HEK293 (cell line): ENCODE measurements at regions not wholly inside any gene's neighbourhood (a gene's known extent, or its start where the extent isn't known, plus 50 kb on each side); places are given as distances from the start of the nearest gene placed in this dataset.

Experiments used
- CTCF ChIA-PET: fragments of 350-600 bp; formaldehyde crosslinking; extraction: SDS; loops from one replicate; lab custom pipeline; 2021; ENCODE audit warnings: antibody characterized with exemption; lab: Yijun Ruan, JAX
- POLR2A ChIA-PET: fragments of 300-600 bp; formaldehyde crosslinking; extraction: SDS; loops from one replicate; lab custom pipeline; 2020; ENCODE audit warnings: antibody characterized with exemption, inconsistent platforms; lab: Yijun Ruan, JAX
- H3K27ac ChIP-seq: fragments of 200-500 bp; sonication (Bioruptor generic); 2 replicates; pipeline ENCODE4 v1.5.1; 2014; ENCODE audit warnings: low read depth, low read length, control low read depth, inconsistent platforms; ENCODE audit errors: extremely low read depth
- H3K36me3 ChIP-seq, 2 experiments: fragments of 200-500 bp in 1 of 2; sonication (Bioruptor generic) in 1 of 2; 1 replicate in 1 of 2; 2 replicates in 1 of 2; pipeline ENCODE4 v1.5.1; 2014 to 2017; ENCODE audit warnings: inconsistent platforms in 2 of 2, low read length in 2 of 2; ENCODE audit not compliant: control insufficient read depth in 2 of 2, insufficient read depth in 1 of 2
- H3K4me1 ChIP-seq: fragments of 200-500 bp; sonication (Bioruptor generic); 2 replicates; pipeline ENCODE4 v1.5.1; 2014; ENCODE audit warnings: mild to moderate bottlenecking, low read length, inconsistent platforms; ENCODE audit not compliant: control insufficient read depth, insufficient read depth
- H3K4me3 ChIP-seq: 2 replicates; pipeline ENCODE4 v1.5.1; 2011; ENCODE audit warnings: low read depth, mild to moderate bottlenecking, control low read depth, low read length, moderate library complexity
- H3K9me3 ChIP-seq: fragments of 200-500 bp; sonication (Bioruptor generic); 2 replicates; pipeline ENCODE4 v1.5.1; 2014; ENCODE audit warnings: low read depth, low read length, inconsistent platforms; ENCODE audit not compliant: control insufficient read depth, insufficient read depth
- BCL11B ChIP-seq: fragments of 450-650 bp; formaldehyde crosslinking; IDR thresholded peaks from 2 replicates; pipeline ENCODE4 v1.5.1; 2016; ENCODE audit warnings: low read depth, missing biosample characterization, missing genetic modification characterization
- FEZF1 ChIP-seq: fragments of 450-650 bp; formaldehyde crosslinking; IDR thresholded peaks from 2 replicates; pipeline ENCODE4 v1.5.1; 2016; ENCODE audit warnings: missing biosample characterization, missing genetic modification characterization
- GLIS1 ChIP-seq: fragments of 450-650 bp; formaldehyde crosslinking; IDR thresholded peaks from 2 replicates; pipeline ENCODE4 v1.5.1; 2016; ENCODE audit warnings: missing biosample characterization, missing genetic modification characterization
- MEIS1 ChIP-seq: sonication (generic); formaldehyde crosslinking; IDR thresholded peaks from 2 replicates; pipeline ENCODE4 v1.8.1; 2022; ENCODE audit warnings: missing genetic modification reagents, mild to moderate bottlenecking, borderline replicate concordance
- MYNN ChIP-seq: fragments of 450-650 bp; formaldehyde crosslinking; IDR thresholded peaks from 2 replicates; pipeline ENCODE4 v1.5.1; 2016; ENCODE audit warnings: missing biosample characterization, missing genetic modification characterization, borderline replicate concordance
- TCF7L2 ChIP-seq: IDR thresholded peaks from 2 replicates; pipeline ENCODE4 v1.6.1; 2011; ENCODE audit warnings: low read depth, mild to moderate bottlenecking, inconsistent platforms, low read length, moderate library complexity, borderline replicate concordance
- ZBTB17 ChIP-seq: fragments of 450-650 bp; formaldehyde crosslinking; IDR thresholded peaks from 2 replicates; pipeline ENCODE4 v1.5.1; 2016; ENCODE audit warnings: missing biosample characterization, missing genetic modification characterization
- ZBTB20 ChIP-seq: fragments of 450-650 bp; formaldehyde crosslinking; IDR thresholded peaks from 2 replicates; pipeline ENCODE4 v1.5.1; 2016; ENCODE audit warnings: missing biosample characterization, missing genetic modification characterization
- ZFP37 ChIP-seq: fragments of 450-650 bp; formaldehyde crosslinking; IDR thresholded peaks from 2 replicates; pipeline ENCODE4 v1.5.1; 2016; ENCODE audit warnings: missing biosample characterization, missing genetic modification characterization
- ZFP41 ChIP-seq: fragments of 450-650 bp; formaldehyde crosslinking; IDR thresholded peaks from 2 replicates; pipeline ENCODE4 v1.5.1; 2016; ENCODE audit warnings: missing biosample characterization, missing genetic modification characterization, borderline replicate concordance
- ZFP69B ChIP-seq: fragments of 450-650 bp; formaldehyde crosslinking; IDR thresholded peaks from 2 replicates; pipeline ENCODE4 v1.5.1; 2016; ENCODE audit warnings: missing biosample characterization, missing genetic modification characterization
- ZNF140 ChIP-seq: fragments of 450-650 bp; formaldehyde crosslinking; IDR thresholded peaks from 2 replicates; pipeline ENCODE4 v1.5.1; 2016; ENCODE audit warnings: missing biosample characterization, missing genetic modification characterization
- ZNF214 ChIP-seq: fragments of 450-650 bp; formaldehyde crosslinking; IDR thresholded peaks from 2 replicates; pipeline ENCODE4 v1.5.1; 2017; ENCODE audit warnings: missing biosample characterization, mild to moderate bottlenecking, missing genetic modification characterization, borderline replicate concordance
- ZNF221 ChIP-seq: fragments of 450-650 bp; formaldehyde crosslinking; IDR thresholded peaks from 2 replicates; pipeline ENCODE4 v1.5.1; 2017; ENCODE audit warnings: missing biosample characterization, missing genetic modification characterization, borderline replicate concordance
- ZNF302 ChIP-seq: fragments of 450-650 bp; formaldehyde crosslinking; IDR thresholded peaks from 2 replicates; pipeline ENCODE4 v1.5.1; 2016; ENCODE audit warnings: missing biosample characterization, missing genetic modification characterization, low read depth
- ZNF423 ChIP-seq: fragments of 450-650 bp; formaldehyde crosslinking; IDR thresholded peaks from 2 replicates; pipeline ENCODE4 v1.5.1; 2016; ENCODE audit warnings: missing biosample characterization, missing genetic modification characterization
- ZNF600 ChIP-seq: fragments of 450-650 bp; formaldehyde crosslinking; IDR thresholded peaks from 2 replicates; pipeline ENCODE4 v1.5.1; 2016; ENCODE audit warnings: missing biosample characterization, missing genetic modification characterization
- ZNF654 ChIP-seq: fragments of 450-650 bp; formaldehyde crosslinking; IDR thresholded peaks from 2 replicates; pipeline ENCODE4 v1.5.1; 2016; ENCODE audit warnings: low read depth, missing biosample characterization, missing genetic modification characterization
- TF ChIP-seq, protein P1 (sequence below): fragments of 450-650 bp; formaldehyde crosslinking; IDR thresholded peaks from 2 replicates; pipeline ENCODE4 v1.5.1; 2016; ENCODE audit warnings: missing biosample characterization, missing genetic modification characterization
- TF ChIP-seq, protein P2 (sequence below): fragments of 450-650 bp; formaldehyde crosslinking; IDR thresholded peaks from 2 replicates; pipeline ENCODE4 v1.5.1; 2016; ENCODE audit warnings: missing biosample characterization, missing genetic modification characterization, low read depth
- TF ChIP-seq, protein P3 (sequence below): fragments of 450-650 bp; formaldehyde crosslinking; IDR thresholded peaks from 2 replicates; pipeline ENCODE4 v1.5.1; 2016; ENCODE audit warnings: missing biosample characterization, missing genetic modification characterization, borderline replicate concordance
- TF ChIP-seq, protein P4 (sequence below): fragments of 450-650 bp; formaldehyde crosslinking; IDR thresholded peaks from 2 replicates; pipeline ENCODE4 v1.5.1; 2016; ENCODE audit warnings: missing biosample characterization, missing genetic modification characterization

DNA sequence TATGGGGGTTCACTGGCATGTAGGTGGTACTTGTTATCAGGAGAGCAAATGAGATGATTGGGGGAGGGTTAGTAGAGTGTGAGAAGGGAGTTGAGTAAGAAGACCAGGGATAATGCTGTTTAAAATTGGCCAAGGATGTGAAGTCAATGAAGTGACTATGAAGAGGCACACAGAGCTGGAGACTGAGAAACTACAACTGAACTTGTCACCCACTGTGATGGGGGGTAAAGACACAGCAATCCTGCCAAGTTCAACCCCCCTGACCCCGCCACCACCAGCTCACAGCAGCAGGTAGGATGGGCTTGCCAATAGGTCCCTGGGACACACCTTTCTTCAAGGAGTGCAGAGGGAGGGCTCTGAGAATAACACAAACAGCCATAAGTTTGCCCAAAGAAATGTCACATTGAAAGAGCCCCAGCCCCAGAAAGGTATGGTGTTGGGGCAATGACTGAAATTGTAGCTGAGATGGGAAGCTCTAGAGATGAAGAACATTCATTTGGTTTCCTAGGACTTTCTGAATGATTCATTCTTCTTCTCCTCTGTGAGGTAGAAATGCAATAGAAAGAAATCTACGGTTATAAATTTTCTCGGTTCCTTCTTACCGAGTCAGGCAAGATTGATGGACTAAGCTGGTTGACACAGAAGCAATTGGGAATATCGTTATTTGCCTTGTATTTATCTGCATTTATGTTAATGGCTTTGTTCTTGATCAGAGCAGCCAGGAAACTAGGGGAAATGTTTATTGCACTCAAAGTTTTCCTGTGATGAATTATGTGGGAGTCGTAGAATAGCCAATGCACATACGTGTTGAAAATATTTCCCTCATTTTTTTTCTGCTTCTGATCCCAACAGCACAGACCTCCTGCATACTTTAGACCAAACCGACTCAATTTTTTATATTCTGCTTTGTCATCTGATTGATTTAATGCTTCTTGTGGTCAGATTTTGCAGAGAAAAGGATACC lies 595.2 kb upstream of the CDH11 start:
- ChIA-PET POLR2A (no interaction called here), CTCF (no interaction called here)
- no peak for TF ChIP-seq ZNF214 (tag by site-specific recombination)
- TF ChIP-seq ZBTB17 (tag by site-specific recombination) = no peak
- TF ChIP-seq ZFP37 (tag by site-specific recombination) = no peak
- TF ChIP-seq, protein P1, sequence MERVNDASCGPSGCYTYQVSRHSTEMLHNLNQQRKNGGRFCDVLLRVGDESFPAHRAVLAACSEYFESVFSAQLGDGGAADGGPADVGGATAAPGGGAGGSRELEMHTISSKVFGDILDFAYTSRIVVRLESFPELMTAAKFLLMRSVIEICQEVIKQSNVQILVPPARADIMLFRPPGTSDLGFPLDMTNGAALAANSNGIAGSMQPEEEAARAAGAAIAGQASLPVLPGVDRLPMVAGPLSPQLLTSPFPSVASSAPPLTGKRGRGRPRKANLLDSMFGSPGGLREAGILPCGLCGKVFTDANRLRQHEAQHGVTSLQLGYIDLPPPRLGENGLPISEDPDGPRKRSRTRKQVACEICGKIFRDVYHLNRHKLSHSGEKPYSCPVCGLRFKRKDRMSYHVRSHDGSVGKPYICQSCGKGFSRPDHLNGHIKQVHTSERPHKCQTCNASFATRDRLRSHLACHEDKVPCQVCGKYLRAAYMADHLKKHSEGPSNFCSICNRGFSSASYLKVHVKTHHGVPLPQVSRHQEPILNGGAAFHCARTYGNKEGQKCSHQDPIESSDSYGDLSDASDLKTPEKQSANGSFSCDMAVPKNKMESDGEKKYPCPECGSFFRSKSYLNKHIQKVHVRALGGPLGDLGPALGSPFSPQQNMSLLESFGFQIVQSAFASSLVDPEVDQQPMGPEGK (tag by site-specific recombination) = no peak
- no peak for TF ChIP-seq ZBTB20 (tag by site-specific recombination)
- no peak for TF ChIP-seq FEZF1
- no peak for TF ChIP-seq BCL11B (tag by site-specific recombination)
- no peak for TF ChIP-seq TCF7L2
- no peak for TF ChIP-seq ZNF654 (tag by site-specific recombination)
- TF ChIP-seq MYNN (tag by site-specific recombination) = no peak
- TF ChIP-seq ZNF140 (tag by site-specific recombination) = no peak
- no peak for TF ChIP-seq ZNF423 (tag by site-specific recombination)
- TF ChIP-seq, protein P2, sequence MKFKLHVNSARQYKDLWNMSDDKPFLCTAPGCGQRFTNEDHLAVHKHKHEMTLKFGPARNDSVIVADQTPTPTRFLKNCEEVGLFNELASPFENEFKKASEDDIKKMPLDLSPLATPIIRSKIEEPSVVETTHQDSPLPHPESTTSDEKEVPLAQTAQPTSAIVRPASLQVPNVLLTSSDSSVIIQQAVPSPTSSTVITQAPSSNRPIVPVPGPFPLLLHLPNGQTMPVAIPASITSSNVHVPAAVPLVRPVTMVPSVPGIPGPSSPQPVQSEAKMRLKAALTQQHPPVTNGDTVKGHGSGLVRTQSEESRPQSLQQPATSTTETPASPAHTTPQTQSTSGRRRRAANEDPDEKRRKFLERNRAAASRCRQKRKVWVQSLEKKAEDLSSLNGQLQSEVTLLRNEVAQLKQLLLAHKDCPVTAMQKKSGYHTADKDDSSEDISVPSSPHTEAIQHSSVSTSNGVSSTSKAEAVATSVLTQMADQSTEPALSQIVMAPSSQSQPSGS (tag by site-specific recombination) = no peak
- TF ChIP-seq, protein P3, sequence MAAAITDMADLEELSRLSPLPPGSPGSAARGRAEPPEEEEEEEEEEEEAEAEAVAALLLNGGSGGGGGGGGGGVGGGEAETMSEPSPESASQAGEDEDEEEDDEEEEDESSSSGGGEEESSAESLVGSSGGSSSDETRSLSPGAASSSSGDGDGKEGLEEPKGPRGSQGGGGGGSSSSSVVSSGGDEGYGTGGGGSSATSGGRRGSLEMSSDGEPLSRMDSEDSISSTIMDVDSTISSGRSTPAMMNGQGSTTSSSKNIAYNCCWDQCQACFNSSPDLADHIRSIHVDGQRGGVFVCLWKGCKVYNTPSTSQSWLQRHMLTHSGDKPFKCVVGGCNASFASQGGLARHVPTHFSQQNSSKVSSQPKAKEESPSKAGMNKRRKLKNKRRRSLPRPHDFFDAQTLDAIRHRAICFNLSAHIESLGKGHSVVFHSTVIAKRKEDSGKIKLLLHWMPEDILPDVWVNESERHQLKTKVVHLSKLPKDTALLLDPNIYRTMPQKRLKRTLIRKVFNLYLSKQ = no peak
- Histone ChIP-seq H3K4me3 (no peak overlapping the region), H3K4me1 (no peaks in the 10 kb centered on the region), H3K36me3 (no peaks in the 10 kb centered on the region), H3K9me3 (no peaks in the 10 kb centered on the region), H3K27ac (no peak overlapping the region)

DNA sequence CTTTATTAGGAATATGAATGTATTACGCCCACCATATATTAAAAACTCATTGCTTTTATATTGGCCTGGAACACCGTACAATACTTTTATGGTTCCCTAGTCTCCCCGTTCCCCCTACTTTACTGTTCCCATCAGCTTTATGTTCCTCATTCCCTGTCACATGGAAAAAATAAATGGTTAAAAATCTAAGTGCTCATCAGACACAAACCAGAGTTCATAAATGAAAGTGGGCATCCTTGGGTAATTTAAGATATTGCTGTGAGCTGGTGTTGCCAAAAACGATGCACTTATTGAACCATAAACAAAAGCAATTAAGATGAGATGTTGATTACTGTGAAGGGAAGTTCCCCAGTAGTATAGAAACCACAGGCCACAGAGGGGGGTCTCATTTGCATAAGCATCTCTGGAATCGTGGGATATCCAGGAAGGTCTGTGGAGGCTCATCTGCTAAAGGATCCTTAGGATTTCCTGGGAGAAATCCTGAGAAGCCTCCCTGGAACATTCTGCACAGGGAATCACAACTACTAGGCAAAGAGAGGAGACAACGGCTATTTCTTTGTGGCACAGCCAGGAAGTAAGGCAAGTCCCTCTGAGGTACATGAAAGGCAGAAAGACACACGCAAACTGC lies 591.4 kb upstream of the CDH11 start:
- TF ChIP-seq ZNF600 (tag by site-specific recombination) (no peak), ZFP41 (tag by site-specific recombination) (no peak), GLIS1 (tag by site-specific recombination) (no peak), ZNF221 (tag by site-specific recombination) (no peak), ZNF302 (tag by site-specific recombination) (no peak), MEIS1 (no peak), ZFP69B (tag by site-specific recombination) (no peak)
- TF ChIP-seq, protein P4, sequence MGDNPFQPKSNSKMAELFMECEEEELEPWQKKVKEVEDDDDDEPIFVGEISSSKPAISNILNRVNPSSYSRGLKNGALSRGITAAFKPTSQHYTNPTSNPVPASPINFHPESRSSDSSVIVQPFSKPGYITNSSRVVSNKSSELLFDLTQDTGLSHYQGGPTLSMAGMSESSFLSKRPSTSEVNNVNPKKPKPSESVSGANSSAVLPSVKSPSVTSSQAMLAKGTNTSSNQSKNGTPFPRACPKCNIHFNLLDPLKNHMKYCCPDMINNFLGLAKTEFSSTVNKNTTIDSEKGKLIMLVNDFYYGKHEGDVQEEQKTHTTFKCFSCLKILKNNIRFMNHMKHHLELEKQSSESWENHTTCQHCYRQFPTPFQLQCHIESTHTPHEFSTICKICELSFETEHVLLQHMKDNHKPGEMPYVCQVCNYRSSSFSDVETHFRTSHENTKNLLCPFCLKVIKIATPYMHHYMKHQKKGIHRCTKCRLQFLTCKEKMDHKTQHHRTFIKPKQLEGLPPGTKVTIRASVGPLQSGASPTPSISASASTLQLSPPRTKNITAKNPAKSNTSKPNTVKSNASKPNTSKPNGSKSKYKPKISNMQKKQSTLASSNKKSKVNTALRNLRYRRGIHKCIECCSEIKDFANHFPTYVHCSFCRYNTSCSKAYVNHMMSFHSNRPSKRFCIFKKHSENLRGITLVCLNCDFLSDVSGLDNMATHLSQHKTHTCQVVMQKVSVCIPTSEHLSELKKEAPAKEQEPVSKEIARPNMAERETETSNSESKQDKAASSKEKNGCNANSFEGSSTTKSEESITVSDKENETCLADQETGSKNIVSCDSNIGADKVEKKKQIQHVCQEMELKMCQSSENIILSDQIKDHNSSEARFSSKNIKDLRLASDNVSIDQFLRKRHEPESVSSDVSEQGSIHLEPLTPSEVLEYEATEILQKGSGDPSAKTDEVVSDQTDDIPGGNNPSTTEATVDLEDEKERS (tag by site-specific recombination) = no peak
- Histone ChIP-seq H3K36me3 (no peaks in the 10 kb centered on the region), H3K9me3 (no peaks in the 10 kb centered on the region), H3K4me1 (no peaks in the 10 kb centered on the region), H3K27ac (no peak overlapping the region), H3K4me3 (no peak overlapping the region)
- CTCF ChIA-PET = interaction anchor here (1.0 kb wide), 1 partner anchor 8 kb away, joined by 3 read pairs; no protein-coding TSS in a partner anchor
- POLR2A ChIA-PET = no interaction called here
